ENCODE measurements at regions not wholly inside any gene's neighbourhood (a gene's known extent, or its start where the extent isn't known, plus 50 kb on each side); places are given as distances from the start of the nearest gene placed in this dataset.

GRCh38 chr1:82752046-82752445, 951.3 kb downstream of the ADGRL2 start:
- no peak for DNase-seq (ENCODE audit: low spot score)

GRCh38 chr1:82733645-82734044, 932.9 kb downstream of the ADGRL2 start:
- no peak for DNase-seq (ENCODE audit: low spot score)

- DNase-seq (ENCODE audit: low spot score) = no peak
Measured at GRCh38 chr1:82731216-82731615, 930.5 kb downstream of the ADGRL2 start.

DNA sequence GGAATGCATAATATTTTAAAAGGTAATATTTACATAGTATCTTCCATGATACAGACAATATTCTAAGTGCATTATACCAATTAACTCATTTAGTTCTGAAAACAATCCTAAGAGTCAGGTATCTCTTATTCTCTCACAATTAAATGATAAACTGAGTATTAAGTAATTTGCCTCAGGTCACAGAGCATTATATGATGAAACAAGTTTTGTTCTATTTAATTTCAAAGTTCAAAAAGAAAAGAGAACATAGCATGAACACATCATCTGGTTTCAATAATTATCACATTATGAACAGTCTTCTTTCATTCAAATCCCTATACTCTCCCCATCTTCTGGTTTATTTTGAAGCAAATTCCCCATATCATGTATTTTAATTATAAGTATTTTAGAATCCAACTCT, 927.5 kb downstream of the ADGRL2 start:
- no peak for DNase-seq (ENCODE audit: low spot score)

- no peak for DNase-seq (ENCODE audit: low spot score)
Measured at GRCh38 chr1:82724246-82724645, 923.5 kb downstream of the ADGRL2 start.

DNA sequence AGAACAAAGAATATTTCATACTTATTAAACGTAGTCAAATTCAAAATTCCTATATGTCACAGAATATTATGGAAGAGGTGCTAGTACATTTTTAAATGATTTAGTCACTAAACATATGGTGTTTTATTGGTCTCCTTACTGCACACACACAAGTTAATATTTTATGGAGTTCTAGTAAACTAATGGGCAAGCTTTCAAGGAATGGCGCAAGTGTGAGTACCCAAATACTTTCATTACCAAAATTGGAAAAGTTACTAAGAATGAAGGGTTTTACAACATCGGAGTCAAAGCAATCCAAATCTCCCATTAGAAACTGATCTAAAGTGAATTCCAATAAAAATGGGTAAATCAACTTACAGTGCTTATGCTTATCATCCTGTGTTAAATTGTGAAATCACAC, 921.9 kb downstream of the ADGRL2 start:
- DNase-seq (ENCODE audit: low spot score) = no peak

GRCh38 chr1:82721702-82722101, 921.0 kb downstream of the ADGRL2 start:
- DNase-seq (ENCODE audit: low spot score) = no peak

DNA sequence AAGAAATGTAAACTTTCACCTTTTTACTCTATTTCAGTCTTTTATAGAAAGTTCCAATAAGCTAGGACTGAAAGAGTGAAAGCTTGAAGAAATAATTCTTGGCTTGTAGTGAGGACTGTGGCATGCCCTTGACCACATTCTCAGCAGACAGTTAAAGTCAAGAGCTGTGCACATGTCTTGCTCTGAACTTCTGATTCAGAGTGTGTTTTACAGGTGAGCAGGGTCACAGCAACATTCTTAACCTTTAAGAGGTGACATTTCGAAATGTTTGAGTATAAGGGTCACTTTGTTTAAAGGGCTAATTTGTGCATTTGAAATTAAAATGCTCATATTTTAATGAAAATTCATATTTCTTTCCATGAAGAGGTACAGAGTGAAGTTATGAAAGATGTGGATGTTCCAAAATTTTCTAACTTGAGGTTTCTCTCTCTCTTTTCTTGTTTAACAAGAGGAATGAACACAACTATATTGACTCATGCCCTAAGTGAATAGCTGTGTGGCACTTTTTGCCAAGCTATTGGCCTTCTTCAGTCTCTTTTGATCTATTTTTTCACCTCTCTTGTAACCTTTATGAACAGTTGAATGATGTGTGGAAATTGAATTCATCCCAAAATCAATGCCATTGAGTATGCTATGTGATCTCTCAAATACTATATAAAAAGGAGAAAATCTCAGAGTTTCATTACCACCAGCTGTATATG, 918.1 kb downstream of the ADGRL2 start:
- no peak for DNase-seq (ENCODE audit: low spot score)

DNA sequence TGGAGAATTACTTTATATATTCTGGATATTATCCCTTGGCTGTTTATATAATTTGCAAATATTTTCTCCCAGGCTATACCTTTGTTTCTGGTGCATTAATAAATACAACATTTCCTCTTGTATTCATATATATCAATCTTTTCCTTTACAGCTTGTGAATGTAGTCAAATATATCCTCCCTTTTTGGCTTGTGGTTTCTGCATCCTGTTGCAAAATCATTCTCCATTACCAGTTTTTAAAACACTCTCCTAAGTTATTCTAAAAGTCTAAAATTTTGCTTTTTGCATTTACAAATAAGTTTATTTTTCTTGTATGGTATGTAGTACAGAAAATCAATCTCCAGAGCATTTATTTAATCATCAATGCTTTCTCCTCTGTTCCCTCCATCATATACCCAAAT, 909.4 kb downstream of the ADGRL2 start:
- no peak for DNase-seq (ENCODE audit: low spot score)

GRCh38 chr1:82707681-82708080, 906.9 kb downstream of the ADGRL2 start:
- DNase-seq (ENCODE audit: low spot score) = no peak

DNA sequence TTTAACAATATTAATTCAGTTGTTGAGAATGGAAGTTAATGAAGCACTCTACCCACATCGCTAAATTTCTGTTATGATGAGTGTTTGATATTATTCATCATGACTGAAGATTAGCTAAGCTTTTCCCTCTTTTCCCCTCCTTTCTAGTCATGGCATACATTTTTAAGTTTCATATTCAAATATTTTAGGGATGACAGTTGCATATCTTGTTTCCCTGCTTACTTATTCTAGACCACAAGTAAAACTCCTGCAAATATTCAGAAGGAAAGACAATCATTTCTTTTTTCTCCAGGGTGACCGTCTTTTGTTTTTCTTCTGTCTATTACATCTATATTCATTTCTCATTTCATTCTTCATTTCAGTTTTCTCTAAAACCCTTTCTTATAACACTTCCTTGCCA, 906.0 kb downstream of the ADGRL2 start:
- no peak for DNase-seq (ENCODE audit: low spot score)

DNA sequence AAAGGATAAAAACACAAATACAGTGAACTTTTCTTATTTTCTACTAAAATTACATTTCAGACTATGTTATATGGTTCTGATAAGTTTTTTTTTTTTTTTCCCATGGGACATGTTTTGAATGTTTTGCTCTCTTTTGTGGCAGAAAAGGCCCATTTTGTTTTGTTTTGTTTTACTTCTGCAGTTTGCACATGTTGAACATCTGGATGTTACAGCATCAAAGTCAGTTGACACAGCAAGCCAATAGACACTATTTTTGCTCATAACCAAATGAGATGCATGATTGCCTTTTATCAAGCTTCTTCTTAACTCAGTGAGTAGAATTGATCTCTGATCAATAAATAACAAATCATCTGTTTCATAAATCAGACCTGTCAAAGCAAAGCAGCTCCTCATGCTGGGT, 904.2 kb downstream of the ADGRL2 start:
- DNase-seq (ENCODE audit: low spot score) = no peak

GRCh38 chr1:82704393-82704792, 903.7 kb downstream of the ADGRL2 start:
- DNase-seq (ENCODE audit: low spot score) = no peak

GRCh38 chr1:82703951-82704350, 903.2 kb downstream of the ADGRL2 start:
- DNase-seq (ENCODE audit: low spot score) = no peak

GRCh38 chr1:82700476-82700875, 899.7 kb downstream of the ADGRL2 start:
- no peak for DNase-seq (ENCODE audit: low spot score)

DNA sequence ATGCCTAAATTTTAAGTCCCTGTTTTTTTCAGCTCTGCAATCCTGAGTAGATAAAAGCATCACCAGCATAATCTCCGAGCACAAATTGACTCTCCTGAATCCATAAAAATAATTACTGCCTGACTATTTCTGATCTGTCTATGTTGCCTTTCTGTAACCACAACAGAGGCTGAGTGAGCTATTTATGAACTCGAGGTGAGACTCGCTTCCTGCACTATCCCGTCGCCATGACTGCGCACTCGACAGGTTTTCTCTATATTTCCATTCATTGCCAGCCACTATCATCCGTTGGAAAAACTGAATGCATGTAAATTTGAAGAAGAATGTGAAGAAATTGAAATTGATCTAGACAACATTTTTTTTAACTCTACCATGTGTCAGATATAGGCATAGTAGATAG, 897.2 kb downstream of the ADGRL2 start:
- no peak for DNase-seq (ENCODE audit: low spot score)

DNA sequence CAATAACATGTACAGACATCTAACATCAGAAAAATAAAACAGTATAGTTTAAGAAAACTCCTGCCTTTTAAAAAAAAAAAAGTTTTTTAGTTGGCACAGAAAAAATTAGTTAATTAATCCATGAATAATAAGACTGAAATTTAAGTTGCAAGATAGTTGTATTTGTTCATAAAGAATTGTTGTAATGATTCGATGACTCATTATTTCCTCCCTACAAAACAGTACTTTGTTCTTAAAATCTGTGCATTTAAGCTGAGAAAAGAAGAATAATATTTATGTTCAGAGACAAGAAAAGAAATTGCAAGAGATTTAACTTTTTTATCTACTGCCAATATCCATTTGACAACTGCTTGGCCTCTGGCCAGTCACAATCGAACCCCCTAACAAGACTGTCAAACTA, 894.7 kb downstream of the ADGRL2 start:
- DNase-seq (ENCODE audit: low spot score) = no peak

GRCh38 chr1:82690411-82690810, 889.7 kb downstream of the ADGRL2 start:
- DNase-seq (ENCODE audit: low spot score) = no peak

GRCh38 chr1:82689217-82689616, 888.5 kb downstream of the ADGRL2 start:
- no peak for DNase-seq (ENCODE audit: low spot score)

DNA sequence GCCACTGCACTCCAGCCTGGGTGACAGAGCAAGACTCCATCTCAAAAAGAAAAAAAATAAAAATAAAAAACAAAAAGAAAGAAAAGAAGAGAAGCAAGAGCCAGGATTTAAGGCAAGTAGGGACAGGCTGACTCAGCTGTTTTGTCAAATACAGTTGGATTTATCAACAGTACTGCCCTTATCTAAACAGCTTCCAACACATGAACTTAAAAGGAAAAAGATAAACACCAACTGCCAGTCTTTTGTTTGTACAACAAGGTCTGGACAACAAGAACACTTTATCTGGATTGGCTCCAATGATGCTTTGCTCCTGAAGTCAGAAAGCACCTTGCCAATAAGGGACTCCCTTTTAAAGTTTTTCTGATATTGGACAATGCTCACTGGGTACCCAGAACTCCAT, 886.0 kb downstream of the ADGRL2 start:
- no peak for DNase-seq (ENCODE audit: low spot score)

DNA sequence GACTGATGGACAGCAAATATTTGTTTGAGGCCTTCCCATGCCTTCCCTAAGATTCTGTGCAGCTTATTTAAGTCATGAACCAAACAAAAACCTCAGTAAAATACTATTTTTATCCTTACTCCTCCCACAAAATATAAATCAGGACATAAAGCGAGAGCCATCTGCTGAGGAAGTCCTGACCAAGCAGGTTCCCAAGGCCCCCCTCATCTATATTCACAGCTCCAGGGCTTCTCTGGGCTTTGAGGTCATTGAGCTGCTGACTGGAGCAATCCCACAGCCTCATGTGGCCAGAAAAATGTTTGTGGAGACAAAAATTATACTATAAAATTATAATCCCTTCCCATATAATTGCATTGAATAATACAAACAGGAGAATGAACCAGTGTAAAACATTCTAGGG, 846.2 kb downstream of the ADGRL2 start:
- DNase-seq (ENCODE audit: low spot score) = no peak

DNA sequence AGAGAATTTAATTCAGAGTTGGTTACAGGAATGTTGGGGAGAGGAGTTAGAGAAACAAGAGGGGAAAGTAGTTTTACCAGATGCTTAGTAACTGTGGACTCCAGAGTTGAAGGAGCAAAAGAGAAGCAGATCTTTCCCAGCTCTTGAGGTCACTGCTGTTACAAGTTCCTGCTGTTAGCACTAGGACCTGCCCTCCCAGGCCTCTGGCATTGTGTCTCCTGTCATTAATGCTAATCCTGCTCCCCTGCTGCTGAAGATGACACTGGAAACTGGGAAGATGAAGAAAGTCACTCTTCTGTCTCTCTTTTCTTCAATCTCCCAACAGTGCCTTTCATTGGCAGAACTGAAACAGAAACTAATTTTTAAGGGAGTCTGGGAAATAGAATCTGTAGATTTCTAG, 845.6 kb downstream of the ADGRL2 start:
- DNase-seq (ENCODE audit: low spot score) = no peak

DNA sequence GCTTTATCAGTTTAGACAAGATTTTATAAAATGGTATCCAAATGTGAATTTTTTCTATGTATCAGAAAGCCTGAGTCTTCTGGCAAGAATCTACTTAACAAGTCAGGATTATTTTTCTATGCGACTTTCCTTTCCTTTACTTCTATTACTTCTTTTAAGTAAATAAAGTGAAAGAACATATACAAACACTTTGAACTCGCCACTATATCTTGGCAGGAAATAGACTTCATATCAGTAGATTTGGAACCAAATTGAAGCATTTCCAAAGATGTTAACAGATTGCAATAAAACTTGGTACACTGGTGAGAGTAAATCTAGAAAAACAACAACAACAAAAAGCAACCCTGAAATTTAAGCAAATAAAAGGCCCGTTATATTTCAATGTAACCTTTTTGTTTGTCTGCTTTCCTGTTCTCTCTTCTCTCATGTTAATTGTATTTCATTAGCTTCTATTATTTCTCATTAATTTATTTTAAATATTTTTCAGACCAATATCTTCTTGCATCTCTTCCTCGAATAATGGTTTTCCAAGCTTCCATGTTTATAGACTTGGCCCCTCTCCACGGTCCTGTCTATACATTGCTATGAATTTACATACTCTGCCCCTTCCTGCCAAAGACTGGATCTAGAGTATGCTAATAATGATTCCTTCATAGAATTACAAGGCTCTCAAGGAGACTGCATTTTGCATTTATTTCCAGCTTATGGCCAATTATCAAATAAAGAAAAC, 843.6 kb downstream of the ADGRL2 start:
- no peak for DNase-seq (ENCODE audit: low spot score)

DNA sequence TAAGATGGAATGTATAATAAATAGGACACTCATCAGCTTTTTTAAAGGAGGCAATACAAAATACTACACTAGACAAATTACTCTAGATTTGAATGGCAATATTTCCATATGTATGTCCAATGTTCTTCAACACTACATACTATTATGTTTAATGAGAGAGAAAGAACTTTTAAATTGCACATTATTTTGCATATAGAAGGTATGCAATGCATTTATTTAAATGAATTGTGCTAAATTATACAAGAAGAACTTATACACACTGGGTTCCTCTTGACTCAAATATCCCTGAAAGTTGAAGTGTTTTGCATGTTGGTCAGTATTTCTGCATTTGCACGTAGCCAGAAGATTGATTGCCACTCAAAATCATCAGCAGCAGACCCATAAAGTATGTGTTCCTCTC, 839.6 kb downstream of the ADGRL2 start:
- no peak for DNase-seq (ENCODE audit: low spot score)
